CD14-positive monocyte (primary cell): ENCODE measurements at regions not wholly inside any gene's neighbourhood (a gene's known extent, or its start where the extent isn't known, plus 50 kb on each side); places are given as distances from the start of the nearest gene placed in this dataset.

Experiments used
- DNase-seq, 3 donors: peaks; one replicate each; pipeline ENCODE4 v3.0.0-alpha.2; 2011 to 2022
- H2AFZ ChIP-seq: 2 replicates; pipeline ENCODE4 v1.6.0; 2012; ENCODE audit warnings: mild to moderate bottlenecking, low read depth, low read length, inconsistent platforms; ENCODE audit not compliant: insufficient read depth, poor library complexity, severe bottlenecking
- H3K27ac ChIP-seq, 2 donors: 1 replicate in 1 of 2; 2 replicates in 1 of 2; pipeline ENCODE4 v1.5.1; 2012 to 2013; ENCODE audit warnings: low read length in 2 of 2, control low read depth in 1 of 2, inconsistent platforms in 1 of 2, low read depth in 1 of 2, mild to moderate bottlenecking in 1 of 2
- H3K27me3 ChIP-seq, 2 donors: one replicate each; pipeline versions ENCODE4 v1.6.0 to v1.6.1; 2011 to 2013; ENCODE audit warnings: low read length in 2 of 2; ENCODE audit not compliant: control insufficient read depth in 2 of 2, insufficient read depth in 2 of 2
- H3K36me3 ChIP-seq, 2 donors: replicated peaks in 1 of 2; 1 replicate in 1 of 2; 2 replicates in 1 of 2; pipeline versions ENCODE4 v1.5.1 to v1.6.1; 2012 to 2013; ENCODE audit warnings: low read length in 2 of 2, control low read depth in 1 of 2, inconsistent platforms in 1 of 2, mild to moderate bottlenecking in 1 of 2; ENCODE audit not compliant: insufficient read depth in 2 of 2, control insufficient read depth in 1 of 2
- H3K4me1 ChIP-seq, 2 donors: 1 replicate in 1 of 2; 2 replicates in 1 of 2; pipeline versions ENCODE4 v1.5.1 to v1.6.1; 2012 to 2013; ENCODE audit warnings: low read length in 2 of 2, control low read depth in 1 of 2, inconsistent platforms in 1 of 2, mild to moderate bottlenecking in 1 of 2, moderate library complexity in 1 of 2; ENCODE audit not compliant: insufficient read depth in 2 of 2, control insufficient read depth in 1 of 2
- H3K4me2 ChIP-seq: replicated peaks from 2 replicates; pipeline ENCODE3; 2012; ENCODE audit warnings: low read length, moderate library complexity, mild to moderate bottlenecking; ENCODE audit not compliant: poor library complexity, severe bottlenecking; ENCODE audit errors: extremely low read depth
- H3K4me3 ChIP-seq, 3 experiments: fragments of 200-600 bp in 1 of 3; sonication (generic) in 1 of 3; replicated peaks in 1 of 3; 1 replicate in 2 of 3; 2 replicates in 1 of 3; pipeline ENCODE4 v1.5.1; 2011 to 2013; ENCODE audit warnings: low read length in 3 of 3, mild to moderate bottlenecking in 3 of 3, control low read depth in 2 of 3, low read depth in 2 of 3, inconsistent platforms in 1 of 3, moderate library complexity in 1 of 3
- H3K79me2 ChIP-seq: 2 replicates; pipeline ENCODE4 v1.6.0; 2012; ENCODE audit warnings: mild to moderate bottlenecking, control low read depth, inconsistent platforms, low read length, moderate library complexity; ENCODE audit not compliant: insufficient read depth
- H3K9ac ChIP-seq: 2 replicates; pipeline ENCODE4 v1.6.0; 2017; ENCODE audit warnings: low read length, mild to moderate bottlenecking; ENCODE audit not compliant: insufficient read depth, poor library complexity, severe bottlenecking
- H3K9me3 ChIP-seq, 2 donors: replicated peaks in 1 of 2; 1 replicate in 1 of 2; 2 replicates in 1 of 2; pipeline versions ENCODE4 v1.5.1 to v1.6.1; 2012 to 2013; ENCODE audit warnings: low read length in 2 of 2, control low read depth in 1 of 2; ENCODE audit not compliant: control insufficient read depth in 1 of 2, insufficient read depth in 1 of 2
- H4K20me1 ChIP-seq: 2 replicates; pipeline ENCODE4 v1.6.0; 2012; ENCODE audit warnings: mild to moderate bottlenecking, low read length, control low read depth, moderate library complexity; ENCODE audit not compliant: insufficient read depth
- H3K27ac Mint-ChIP-seq, 7 donors: one replicate each; pipeline ENCODE4 v1.8.0; 2020; ENCODE audit warnings: mild to moderate bottlenecking in 7 of 7, mixed read lengths in 7 of 7, moderate library complexity in 6 of 7, inconsistent platforms in 2 of 7
- H3K27me3 Mint-ChIP-seq, 3 donors: one replicate each; pipeline ENCODE4 v1.8.0; 2021 to 2022; ENCODE audit warnings: low read depth in 3 of 3, mild to moderate bottlenecking in 3 of 3, mixed read lengths in 3 of 3, moderate library complexity in 3 of 3, inconsistent platforms in 1 of 3
- H3K36me3 Mint-ChIP-seq, 2 donors: one replicate each; pipeline ENCODE4 v1.8.0; 2020; ENCODE audit warnings: mixed read lengths in 2 of 2, inconsistent platforms in 1 of 2, mild to moderate bottlenecking in 1 of 2
- H3K4me1 Mint-ChIP-seq: one replicate; pipeline ENCODE4 v1.8.0; 2020; ENCODE audit warnings: mild to moderate bottlenecking, mixed read lengths
- H3K4me3 Mint-ChIP-seq, 2 donors: one replicate each; pipeline ENCODE4 v1.8.0; 2020; ENCODE audit warnings: mild to moderate bottlenecking in 2 of 2, mixed read lengths in 2 of 2, moderate library complexity in 1 of 2
- H3K9me3 Mint-ChIP-seq, 7 donors: one replicate each; pipeline ENCODE4 v1.8.0; 2020 to 2022; ENCODE audit warnings: mixed read lengths in 7 of 7, mild to moderate bottlenecking in 6 of 7, moderate library complexity in 6 of 7, inconsistent platforms in 2 of 7
- CTCF ChIP-seq: fragments of 200-600 bp; IDR thresholded peaks from one replicate; pipeline ENCODE4 v1.8.0; 2022; ENCODE audit warnings: antibody characterized with exemption, mild to moderate bottlenecking
- WGBS: methylation state at CpG from one replicate; pipeline ENCODE4 v1.1.5; 2013; ENCODE audit warnings: missing lambda C conversion rate; ENCODE audit not compliant: insufficient coverage; 5-methylcytosine and 5-hydroxymethylcytosine counted together
- intact Hi-C, 2 donors: fragments of 100-400 bp; cut with micrococcal nuclease; formaldehyde crosslinking; loops; one replicate each; pipeline versions ENCODE4 v1.15.0 to v1.15.1; 2023

GRCh38 chr13:107834717-107835116, 380.6 kb downstream of the LIG4 start:
- H3K79me2 ChIP-seq: no peaks in the 10 kb centered on the region
- no peak for DNase-seq
- no peaks in the 10 kb centered on the region for H3K27me3 Mint-ChIP-seq

GRCh38 chr13:107834281-107834680, 381.1 kb downstream of the LIG4 start:
- Mint-ChIP-seq H3K9me3 (peaks cover 0 to 7% (median 0%) of the 10 kb centered on the region in 7 donors), H3K4me1 (no peaks in the 10 kb centered on the region), H3K27me3 (no peaks in the 10 kb centered on the region), H3K27ac (no peak overlapping the region), H3K36me3 (no peaks in the 10 kb centered on the region), H3K4me3 (no peak overlapping the region)
- H3K4me2 ChIP-seq: no peak overlapping the region
- no CpG with 5 or more reads among the region's 1 CpG for WGBS
- intact Hi-C loops: no loop called here
- no peak overlapping the region for H3K27ac ChIP-seq
- no peaks in the 10 kb centered on the region for H3K4me1 ChIP-seq
- H3K9me3 ChIP-seq: no peaks in the 10 kb centered on the region
- no peak overlapping the region for H3K9ac ChIP-seq
- no peak overlapping the region for H2AFZ ChIP-seq
- no peak for DNase-seq
- H3K79me2 ChIP-seq: no peaks in the 10 kb centered on the region
- no peak for TF ChIP-seq CTCF
- no peaks in the 10 kb centered on the region for H4K20me1 ChIP-seq
- H3K27me3 ChIP-seq: no peaks in the 10 kb centered on the region
- no peak overlapping the region for H3K4me3 ChIP-seq
- no peaks in the 10 kb centered on the region for H3K36me3 ChIP-seq

More at GRCh38 chr13:107834717-107835116, 380.6 kb downstream of the LIG4 start:
- no peak overlapping the region for H2AFZ ChIP-seq
- no peaks in the 10 kb centered on the region for H3K9me3 ChIP-seq
- H3K27ac Mint-ChIP-seq: no peak overlapping the region
- H3K27me3 ChIP-seq: no peaks in the 10 kb centered on the region
- H3K36me3 ChIP-seq: no peaks in the 10 kb centered on the region
- H3K4me3 Mint-ChIP-seq: no peak overlapping the region
- H3K4me1 ChIP-seq: no peaks in the 10 kb centered on the region
- H3K9ac ChIP-seq: no peak overlapping the region
- no peak overlapping the region for H3K27ac ChIP-seq
- WGBS: no CpG with 5 or more reads among the region's 5 CpGs
- intact Hi-C loops: no loop called here
- peaks cover 0 to 7% (median 0%) of the 10 kb centered on the region in 7 donors for H3K9me3 Mint-ChIP-seq
- TF ChIP-seq CTCF: no peak
- no peaks in the 10 kb centered on the region for H3K36me3 Mint-ChIP-seq
- H3K4me2 ChIP-seq: no peak overlapping the region
- no peaks in the 10 kb centered on the region for H3K4me1 Mint-ChIP-seq
- H3K4me3 ChIP-seq: no peak overlapping the region
- H4K20me1 ChIP-seq: no peaks in the 10 kb centered on the region
